ENCODE measurements at regions not wholly inside any gene's neighbourhood (a gene's known extent, or its start where the extent isn't known, plus 50 kb on each side); places are given as distances from the start of the nearest gene placed in this dataset.
"Not testable (repeated sequence)": the region's sequence is repeated elsewhere in the genome, so short reads cannot be mapped to it uniquely, and the experiment has no call there.

DNA sequence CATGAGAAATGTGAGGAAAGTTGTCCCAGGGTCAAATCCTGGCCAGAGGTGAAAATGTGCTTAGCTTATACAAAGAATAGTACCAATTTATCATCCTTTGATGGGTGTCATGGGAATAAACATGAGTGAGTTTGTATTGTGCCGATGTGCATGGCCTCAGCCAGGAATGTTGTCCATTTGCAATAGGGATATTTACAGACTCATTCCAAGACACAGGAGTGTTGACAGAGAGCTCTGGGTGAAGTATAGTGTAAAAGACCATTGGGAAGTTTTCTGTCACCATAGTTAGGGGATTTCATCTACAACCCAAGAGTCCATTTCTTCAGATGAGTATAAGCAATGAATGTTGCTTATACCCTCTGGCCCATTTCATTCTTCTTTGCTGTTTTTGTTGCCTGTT is 160.1 kb downstream of the DMAC1 start:
- no peak for DNase-seq (ENCODE audit: low read depth, low spot score)
- in situ Hi-C loops (cut with HindIII; ENCODE audit: low pct_unique_long_range_greater_than_20kb, low sequenced_read_pairs): no loop called here

DNA sequence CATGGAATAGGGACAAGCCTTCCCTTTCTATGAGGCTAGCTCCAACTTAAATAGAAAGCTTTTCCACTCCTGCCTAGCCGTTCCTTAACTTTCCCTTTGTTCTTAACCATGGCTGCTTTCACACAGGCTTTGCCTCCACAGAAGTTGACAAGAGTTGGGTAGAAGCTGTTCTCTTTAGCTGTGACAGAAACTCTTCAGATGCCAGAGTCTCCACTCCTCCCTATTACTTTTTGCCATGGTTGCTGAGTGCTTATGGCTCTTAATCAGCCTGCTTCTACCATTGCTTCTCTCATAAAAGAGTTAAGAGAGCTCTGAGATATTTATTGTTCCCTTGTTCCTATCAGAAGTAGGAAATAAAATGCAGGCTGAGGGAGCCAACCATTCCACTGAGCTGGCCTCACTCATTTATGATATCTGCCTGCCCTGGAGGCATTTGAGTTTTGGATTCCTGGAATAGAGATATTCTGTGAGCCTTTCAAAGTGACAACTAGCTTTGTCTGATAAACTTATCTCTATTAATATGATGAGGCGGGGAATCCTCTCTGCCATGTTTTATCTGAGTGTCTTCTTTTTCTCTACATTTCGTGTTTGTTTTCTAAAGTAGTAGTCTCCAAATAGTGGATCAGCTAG is 162.6 kb downstream of the DMAC1 start:
- no peak for DNase-seq (ENCODE audit: low read depth, low spot score)
- in situ Hi-C loops (cut with HindIII; ENCODE audit: low pct_unique_long_range_greater_than_20kb, low sequenced_read_pairs): no loop called here

DNA sequence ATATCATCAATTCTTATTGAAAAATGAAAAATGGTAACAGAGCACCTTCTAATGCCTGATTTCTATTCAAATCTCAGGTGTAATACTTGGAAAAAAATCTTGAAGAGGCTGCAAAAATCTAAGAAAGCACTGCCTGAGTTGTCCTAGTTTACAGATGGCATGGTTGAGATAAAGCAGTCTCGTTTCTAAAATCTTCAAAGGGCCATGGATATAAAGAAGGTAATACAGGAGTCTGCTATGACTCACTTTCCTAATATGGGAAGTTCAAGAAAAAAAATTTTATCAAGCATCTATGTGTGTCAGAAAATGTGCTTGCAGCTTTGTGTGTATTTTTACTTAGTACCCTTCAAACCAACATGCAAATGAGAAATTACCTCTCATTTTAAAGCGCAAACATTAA is 163.3 kb downstream of the DMAC1 start:
- DNase-seq (ENCODE audit: low read depth, low spot score): no peak
- in situ Hi-C loops (cut with HindIII; ENCODE audit: low pct_unique_long_range_greater_than_20kb, low sequenced_read_pairs): no loop called here

DNA sequence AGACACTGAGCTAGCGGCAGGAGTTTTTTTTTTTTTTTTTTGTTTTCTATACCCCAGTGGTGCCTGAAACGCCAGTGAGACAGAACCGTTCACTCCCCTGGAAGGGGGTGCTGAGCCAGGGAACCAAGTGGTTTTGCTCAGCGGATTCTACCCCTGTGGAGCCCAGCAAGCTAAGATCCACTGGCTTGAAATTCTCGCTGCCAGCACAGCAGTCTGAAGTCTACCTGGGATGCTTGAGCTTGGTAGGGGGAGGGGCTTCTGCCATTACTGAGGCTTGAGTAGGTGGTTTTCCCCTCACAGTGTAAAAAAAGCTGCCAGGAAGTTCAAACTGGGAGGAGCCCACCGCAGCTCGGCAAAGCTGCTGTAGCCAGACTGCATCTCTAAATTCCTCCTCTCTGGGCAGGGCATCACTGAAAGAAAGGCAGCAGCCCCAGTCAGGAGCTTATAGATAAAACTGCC is 173.0 kb downstream of the DMAC1 start:
- in situ Hi-C loops (cut with HindIII; ENCODE audit: low pct_unique_long_range_greater_than_20kb, low sequenced_read_pairs); DNase-seq (ENCODE audit: low read depth, low spot score): not testable (repeated sequence)

DNA sequence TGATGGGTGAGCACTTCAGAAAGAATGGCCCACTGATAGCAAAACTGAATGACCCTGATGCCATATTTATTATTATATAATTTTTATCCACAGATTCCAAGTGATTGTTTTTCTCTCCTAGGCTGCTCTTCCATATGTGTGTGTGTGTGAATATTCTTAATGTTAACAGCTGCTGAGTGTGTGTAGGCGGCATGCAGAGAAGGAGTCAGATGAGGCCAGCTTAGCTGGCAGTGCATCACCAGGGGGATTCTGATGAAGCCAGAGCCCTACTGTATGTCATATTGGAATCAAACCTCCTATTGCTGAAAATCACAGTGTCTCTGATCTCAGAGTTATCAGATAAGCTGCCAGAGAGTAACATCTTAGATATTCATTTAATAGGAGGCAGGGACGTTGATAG is 177.1 kb downstream of the DMAC1 start:
- in situ Hi-C loops (cut with HindIII; ENCODE audit: low pct_unique_long_range_greater_than_20kb, low sequenced_read_pairs): no loop called here
- DNase-seq (ENCODE audit: low read depth, low spot score): no peak

DNA sequence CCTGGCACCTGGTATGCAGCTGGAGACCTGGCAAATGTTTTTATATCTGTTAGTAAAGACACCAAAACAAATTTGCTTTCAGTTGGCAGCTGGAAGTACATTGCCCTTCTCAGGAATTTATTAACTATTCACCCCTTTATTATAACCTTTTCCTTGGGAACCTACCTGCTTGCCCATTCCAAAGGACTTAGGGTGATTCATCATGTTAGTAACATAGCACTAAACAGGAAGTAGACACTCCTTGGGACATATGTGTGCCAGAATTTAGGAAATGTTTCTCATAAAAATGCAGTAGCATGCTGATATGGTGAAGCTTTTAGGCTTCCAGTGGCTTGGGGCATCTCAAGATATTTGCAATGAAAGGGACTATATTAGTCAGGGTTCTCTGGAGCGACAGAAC is 184.2 kb downstream of the DMAC1 start:
- in situ Hi-C loops (cut with HindIII; ENCODE audit: low pct_unique_long_range_greater_than_20kb, low sequenced_read_pairs): no loop called here

DNA sequence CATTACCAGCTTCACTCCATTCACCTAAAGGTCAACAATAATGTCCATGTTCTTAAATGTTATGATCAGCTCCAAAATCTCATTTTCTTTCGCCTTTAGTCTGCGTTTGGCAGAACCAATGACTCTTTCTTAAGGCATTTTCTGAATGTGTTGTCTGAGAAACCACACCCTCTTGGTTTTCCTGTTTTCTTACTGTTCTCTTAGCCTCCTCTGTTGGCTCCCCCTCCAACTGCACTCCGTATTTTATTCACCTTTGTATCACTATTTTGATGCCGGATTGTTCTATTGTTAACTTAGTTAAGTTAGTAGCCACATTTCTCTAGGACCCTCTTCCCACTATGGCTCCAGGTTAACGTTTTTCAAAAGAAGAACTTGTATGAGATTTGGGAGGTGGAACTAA is 185.6 kb downstream of the DMAC1 start:
- in situ Hi-C loops (cut with HindIII; ENCODE audit: low pct_unique_long_range_greater_than_20kb, low sequenced_read_pairs): no loop called here
- no peak for DNase-seq (ENCODE audit: low read depth, low spot score)

More for the DNA sequence above, 184.2 kb downstream of the DMAC1 start:
- DNase-seq (ENCODE audit: low read depth, low spot score): no peak

DNA sequence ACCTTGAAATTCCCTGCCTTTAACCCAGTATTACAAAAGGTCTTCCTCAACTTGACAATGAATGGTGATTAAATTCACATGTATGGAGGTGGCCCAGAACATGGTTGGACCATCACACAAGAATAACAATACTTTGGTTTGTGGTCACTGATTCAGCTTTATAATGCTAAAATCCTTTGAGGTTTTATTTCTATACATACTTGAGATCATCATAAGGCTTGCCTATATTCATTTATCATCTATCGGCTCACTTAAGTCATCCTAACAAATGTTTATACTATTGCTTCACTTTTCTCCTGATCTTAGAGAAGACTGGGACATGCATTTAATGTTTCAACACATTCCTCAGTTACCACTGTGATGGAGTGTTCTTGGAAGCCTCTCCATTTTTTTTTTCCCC is 191.3 kb downstream of the DMAC1 start:
- in situ Hi-C loops (cut with HindIII; ENCODE audit: low pct_unique_long_range_greater_than_20kb, low sequenced_read_pairs): no loop called here
- no peak for DNase-seq (ENCODE audit: low read depth, low spot score)

DNA sequence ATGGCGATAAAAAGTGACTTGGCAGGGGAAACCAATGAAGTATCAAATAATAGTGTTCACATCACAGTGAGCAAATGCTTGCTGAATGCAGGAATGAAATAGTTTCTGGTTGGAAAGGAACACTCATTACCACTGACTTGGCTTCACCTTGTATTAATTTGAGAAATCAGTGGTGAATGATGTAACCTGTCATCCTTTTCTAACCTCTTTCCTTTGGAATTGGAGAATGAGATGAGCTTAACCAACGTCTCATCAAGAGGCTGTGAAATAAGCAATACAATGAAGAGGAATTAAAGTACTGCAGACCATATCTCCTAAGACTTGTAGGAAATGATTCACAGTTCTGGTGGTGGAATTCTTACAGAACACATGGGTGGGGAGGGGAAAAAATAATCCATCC is 192.2 kb downstream of the DMAC1 start:
- in situ Hi-C loops (cut with HindIII; ENCODE audit: low pct_unique_long_range_greater_than_20kb, low sequenced_read_pairs): no loop called here

DNA sequence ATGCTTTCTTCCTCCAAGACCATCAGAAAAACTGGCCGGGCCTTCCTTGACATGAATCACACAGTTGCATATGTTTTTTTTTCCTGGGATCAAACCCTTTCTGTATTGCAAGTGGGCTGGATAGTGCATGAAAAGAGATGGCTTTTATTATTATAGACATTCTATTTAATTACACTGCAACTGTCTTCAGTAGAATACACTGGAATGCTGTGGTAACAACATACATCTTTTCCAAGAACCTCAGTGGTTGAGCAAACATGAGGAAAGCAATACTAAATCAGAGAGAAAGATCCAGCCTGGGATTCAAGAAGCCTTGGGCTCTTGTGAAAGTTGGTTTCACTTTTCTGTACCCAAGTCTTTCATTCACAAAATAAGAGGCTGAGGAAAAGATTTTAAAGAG is 193.0 kb downstream of the DMAC1 start:
- in situ Hi-C loops (cut with HindIII; ENCODE audit: low pct_unique_long_range_greater_than_20kb, low sequenced_read_pairs): no loop called here
- DNase-seq (ENCODE audit: low read depth, low spot score): no peak

More for the DNA sequence above, 192.2 kb downstream of the DMAC1 start:
- no peak for DNase-seq (ENCODE audit: low read depth, low spot score)

DNA sequence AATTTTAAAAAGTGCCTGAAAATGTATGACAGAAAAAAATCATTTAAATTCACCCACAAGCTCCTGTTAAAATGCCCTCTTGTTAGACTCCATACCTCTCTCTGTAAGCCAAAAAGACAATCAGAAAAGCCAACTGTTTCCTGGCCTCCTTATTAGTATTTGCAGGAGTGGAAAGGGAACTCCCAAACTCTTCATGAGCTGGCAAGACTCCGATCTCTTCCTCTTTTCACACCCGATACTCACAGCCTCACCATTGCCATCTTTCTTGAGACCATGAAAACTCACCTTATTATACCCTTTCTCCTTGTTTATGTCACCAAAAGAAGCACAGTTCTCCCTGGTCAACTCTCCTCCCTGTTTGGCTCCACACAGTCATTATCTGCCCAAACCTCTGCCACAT is 197.8 kb downstream of the DMAC1 start:
- in situ Hi-C loops (cut with HindIII; ENCODE audit: low pct_unique_long_range_greater_than_20kb, low sequenced_read_pairs): no loop called here
- DNase-seq (ENCODE audit: low read depth, low spot score): no peak

DNA sequence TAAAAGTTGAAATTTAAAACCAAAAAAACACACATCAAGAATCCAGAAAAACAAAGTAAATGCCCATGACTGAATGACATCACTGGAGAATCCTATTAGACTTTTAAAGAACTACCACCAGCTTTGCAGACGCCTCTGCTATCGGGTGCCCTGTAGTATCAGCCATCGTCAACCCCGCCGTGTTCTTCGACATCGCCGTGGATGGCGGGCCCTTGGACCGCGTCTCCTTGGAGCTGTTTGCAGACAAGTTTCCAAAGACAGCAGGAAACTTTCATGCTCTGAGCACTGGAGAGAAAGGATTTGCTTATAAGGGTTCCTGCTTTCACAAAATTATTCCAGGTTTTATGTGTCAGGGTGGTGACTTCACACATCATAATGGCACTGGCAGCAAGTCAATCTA is 201.9 kb downstream of the DMAC1 start:
- in situ Hi-C loops (cut with HindIII; ENCODE audit: low pct_unique_long_range_greater_than_20kb, low sequenced_read_pairs): no loop called here
- DNase-seq (ENCODE audit: low read depth, low spot score): no peak

DNA sequence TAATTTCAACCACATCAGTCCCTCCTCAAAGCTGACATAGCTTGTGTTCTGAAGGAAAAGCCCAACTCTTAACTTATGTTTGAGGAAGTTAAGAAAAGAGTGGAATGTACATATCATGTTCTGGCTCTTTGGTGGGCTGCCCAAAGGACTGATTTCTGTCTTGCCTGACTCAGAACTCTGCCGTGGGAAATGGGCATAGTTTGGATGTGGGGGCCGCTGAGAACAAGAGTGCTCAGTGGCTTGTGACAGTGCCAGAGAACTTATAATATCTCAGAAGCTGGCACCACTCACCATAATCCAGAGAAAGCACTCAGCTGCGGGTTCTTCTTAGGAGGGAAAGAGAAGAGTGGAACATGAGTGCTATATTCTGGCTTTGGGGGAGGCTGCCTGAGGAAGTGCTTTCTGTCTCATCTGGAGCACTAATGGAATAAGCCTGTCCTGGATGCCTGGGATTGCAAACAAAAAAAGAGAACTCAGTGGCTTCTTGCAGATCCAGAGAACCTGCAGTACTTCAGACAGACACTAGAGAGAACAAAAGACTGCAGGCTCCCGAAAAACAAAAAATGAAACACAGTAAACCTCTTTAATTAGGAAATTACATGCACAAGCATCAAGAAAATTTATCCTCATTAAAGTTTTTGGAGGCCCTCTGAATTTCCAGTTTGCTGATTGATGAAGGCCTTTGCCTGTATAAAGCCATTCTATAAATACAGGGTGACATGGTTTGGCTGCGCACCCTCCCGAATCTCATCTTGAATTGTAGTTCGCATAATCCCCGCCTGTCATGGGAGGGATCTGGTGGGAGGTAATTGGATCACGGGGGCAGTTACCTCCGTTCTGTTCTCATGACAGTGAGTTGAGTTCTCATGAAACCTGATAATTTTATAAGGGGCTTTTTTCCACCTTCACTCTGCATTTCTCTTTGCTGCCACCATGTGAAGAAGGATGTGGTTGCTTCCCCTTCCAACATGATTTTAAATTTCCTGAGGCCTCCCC is 207.0 kb downstream of the DMAC1 start:
- in situ Hi-C loops (cut with HindIII; ENCODE audit: low pct_unique_long_range_greater_than_20kb, low sequenced_read_pairs): no loop called here
- DNase-seq (ENCODE audit: low read depth, low spot score): peak; percentile 42

DNA sequence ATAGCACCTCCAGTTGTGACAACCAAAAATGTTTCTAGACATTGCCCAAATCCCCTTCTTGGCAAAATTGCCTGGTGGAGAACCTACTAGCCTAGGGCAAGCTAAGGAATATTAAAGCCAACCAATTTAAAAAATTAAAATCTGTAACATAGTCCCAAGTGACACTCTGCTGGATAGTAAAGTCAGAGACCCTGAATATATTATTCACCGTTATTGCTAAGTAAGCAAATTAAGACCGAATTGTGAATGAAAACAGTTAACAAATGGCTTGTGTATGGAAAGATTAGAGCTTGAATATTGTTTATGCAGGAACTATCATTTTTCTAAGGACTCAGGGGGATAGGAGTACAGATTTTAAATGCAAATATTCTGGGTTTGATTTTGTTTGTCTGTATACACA is 208.1 kb downstream of the DMAC1 start:
- no peak for DNase-seq (ENCODE audit: low read depth, low spot score)
- in situ Hi-C loops (cut with HindIII; ENCODE audit: low pct_unique_long_range_greater_than_20kb, low sequenced_read_pairs): no loop called here

DNA sequence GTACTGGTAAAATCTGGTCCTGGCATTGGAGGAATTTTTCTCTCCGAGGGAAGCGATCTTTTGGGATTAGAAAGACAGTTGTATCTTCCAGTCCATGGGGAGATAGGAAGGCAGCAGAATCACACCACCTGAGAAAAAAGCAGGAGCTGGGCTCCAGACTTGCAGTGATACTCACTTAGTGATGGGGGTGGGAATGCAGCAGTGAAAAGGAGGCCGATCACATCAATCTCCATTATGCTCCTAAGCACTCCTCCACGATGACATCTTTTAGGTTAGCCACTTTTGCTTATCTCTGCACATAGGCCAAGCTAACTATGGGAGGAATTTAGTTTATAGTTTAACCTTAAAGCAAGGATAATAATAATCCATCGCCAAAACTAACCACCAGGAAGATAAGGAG is 219.0 kb downstream of the DMAC1 start:
- no peak for DNase-seq (ENCODE audit: low read depth, low spot score)
- in situ Hi-C loops (cut with HindIII; ENCODE audit: low pct_unique_long_range_greater_than_20kb, low sequenced_read_pairs): no loop called here

DNA sequence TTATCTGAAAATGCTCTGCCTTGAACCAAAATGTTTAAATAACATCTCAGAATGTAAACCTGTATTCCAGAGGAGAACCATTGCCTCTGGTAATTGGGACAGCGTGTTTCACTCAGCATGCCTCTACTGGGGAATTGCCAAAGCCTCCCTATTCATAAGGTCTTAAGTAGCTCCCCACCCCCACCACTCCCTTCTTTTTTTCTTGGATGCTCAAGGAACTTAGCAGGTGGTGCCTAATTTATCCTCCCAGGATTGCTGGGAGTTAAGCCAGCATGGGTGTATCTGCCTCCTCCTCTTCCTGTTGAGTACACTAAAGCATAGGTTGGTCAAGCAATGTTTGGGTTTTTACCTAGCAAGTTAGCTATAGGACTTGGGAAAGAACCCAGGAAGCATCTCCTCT is 220.2 kb downstream of the DMAC1 start:
- in situ Hi-C loops (cut with HindIII; ENCODE audit: low pct_unique_long_range_greater_than_20kb, low sequenced_read_pairs): no loop called here
- no peak for DNase-seq (ENCODE audit: low read depth, low spot score)

DNA sequence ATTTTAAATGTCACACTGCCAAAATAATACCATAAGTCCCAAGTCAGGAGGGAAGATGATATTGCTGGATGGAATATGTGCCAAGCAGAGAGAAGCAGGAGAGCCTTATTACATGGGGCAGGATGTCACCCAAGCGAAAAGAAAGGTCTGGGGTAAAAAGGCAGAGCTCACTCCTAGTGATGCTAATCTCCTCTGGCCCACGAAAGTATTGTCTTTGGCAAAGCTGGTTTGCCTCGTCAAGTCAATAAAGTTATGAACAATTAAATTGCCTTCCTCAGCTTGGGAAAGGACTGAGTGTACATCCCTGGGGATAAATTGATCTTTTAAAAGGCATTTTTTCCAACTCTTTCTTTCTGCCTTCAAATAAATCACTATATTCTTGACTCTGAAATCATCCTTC is 220.6 kb downstream of the DMAC1 start:
- DNase-seq (ENCODE audit: low read depth, low spot score): no peak
- in situ Hi-C loops (cut with HindIII; ENCODE audit: low pct_unique_long_range_greater_than_20kb, low sequenced_read_pairs): no loop called here

DNA sequence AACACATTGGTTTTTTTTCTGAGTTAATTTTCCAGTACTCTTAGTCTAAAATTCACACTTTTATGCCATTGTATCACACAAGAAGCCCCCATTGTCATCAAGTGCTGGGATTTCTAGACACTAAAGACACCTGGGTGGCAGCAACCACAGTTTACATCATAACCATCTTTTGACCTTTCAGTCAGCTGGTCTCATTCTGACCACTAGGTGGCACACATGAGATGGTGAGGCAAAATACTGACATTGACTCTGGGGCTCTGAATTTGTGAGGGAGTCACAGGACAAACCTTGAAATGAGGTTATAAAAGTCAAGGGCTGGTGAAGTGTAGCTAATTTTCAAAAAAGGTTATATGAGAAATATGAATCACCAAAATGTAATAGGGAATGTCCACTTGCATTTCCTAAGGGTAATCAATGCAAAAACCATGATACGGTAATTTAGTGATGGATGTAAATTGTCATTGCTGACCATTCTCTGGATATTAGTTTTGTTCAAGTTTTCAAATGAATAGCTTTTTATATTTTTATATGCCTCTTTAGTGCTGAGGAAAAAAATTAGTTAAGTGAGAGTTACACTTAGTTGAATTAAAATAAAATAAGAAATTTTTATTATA is 229.4 kb downstream of the DMAC1 start:
- DNase-seq (ENCODE audit: low read depth, low spot score): peak; percentile 75
- in situ Hi-C loops (cut with HindIII; ENCODE audit: low pct_unique_long_range_greater_than_20kb, low sequenced_read_pairs): no loop called here
